ENCODE measurements at regions not wholly inside any gene's neighbourhood (a gene's known extent, or its start where the extent isn't known, plus 50 kb on each side); places are given as distances from the start of the nearest gene placed in this dataset.

DNA sequence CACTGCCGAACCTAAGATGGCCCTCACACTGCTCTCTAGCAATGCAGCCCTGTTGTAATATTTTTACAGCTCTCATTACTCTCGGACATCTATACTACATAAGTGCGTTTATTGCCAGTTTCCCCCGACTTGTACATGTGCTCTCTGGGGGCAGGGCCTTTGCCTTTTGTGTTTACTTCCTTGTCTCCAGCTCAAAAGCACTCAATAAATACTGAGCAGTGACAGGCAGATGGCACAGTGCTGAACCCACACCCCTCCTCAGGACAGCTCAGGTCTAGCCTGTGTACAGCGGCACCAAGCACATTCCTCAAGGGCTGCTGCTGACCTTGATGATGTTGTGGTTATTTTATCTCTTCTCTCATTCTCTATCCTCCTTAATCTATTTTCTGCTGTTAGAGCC lies 68.0 kb upstream of the ELMO1 start:
- H3K27ac Mint-ChIP-seq = no peak overlapping the region
- ATAC-seq (replicated peaks in 1 of 4) (no peak), DNase-seq (no peak)
- ChIA-PET POLR2A (interaction anchor here in 1 of 2 donors (0.6 kb wide), 1 partner anchor 280 kb away, joined by 4 read pairs; no protein-coding TSS in a partner anchor), CTCF (interaction anchor here in 1 of 2 donors (1.2 to 1.4 kb wide), 2 partner anchors 247 to 282 kb away, joined by 3 read pairs; no protein-coding TSS in a partner anchor)
- H3K4me1 Mint-ChIP-seq = no peaks in the 10 kb centered on the region
- no peak overlapping the region for H3K27ac ChIP-seq (ENCODE audit: low read length)
- H3K9me3 Mint-ChIP-seq = peaks cover 0 to 5% (median 0%) of the 10 kb centered on the region in 3 donors
- no peaks in the 10 kb centered on the region for H3K4me1 ChIP-seq (ENCODE audit: control insufficient read depth in 1 of 2, extremely low read depth in 1 of 2, insufficient read depth in 2 of 2, low read length in 2 of 2)
- no peaks in the 10 kb centered on the region for H3K9me3 ChIP-seq
- 87% methylated on average over 4 of the region's 5 CpGs for WGBS (ENCODE audit: insufficient coverage)
- H3K27me3 Mint-ChIP-seq = peaks cover 3 to 8% of the 10 kb centered on the region in 2 donors
- H3K36me3 Mint-ChIP-seq = no peaks in the 10 kb centered on the region
- H3K27me3 ChIP-seq (replicated peaks in 1 of 2; ENCODE audit: control insufficient read depth in 2 of 2, extremely low read depth in 1 of 2, insufficient read depth in 2 of 2, low read length in 1 of 2) = peaks cover 0 to 4% of the 10 kb centered on the region in 2 experiments
- H3K4me3 ChIP-seq (ENCODE audit: control insufficient read depth in 1 of 2, extremely low read depth in 1 of 2, low read length in 1 of 2) = no peak overlapping the region
- no peaks in the 10 kb centered on the region for H3K36me3 ChIP-seq (ENCODE audit: control insufficient read depth in 2 of 2, extremely low read depth in 1 of 2, insufficient read depth in 1 of 2, low read length in 1 of 2)
- no peak overlapping the region for H3K4me3 Mint-ChIP-seq

DNA sequence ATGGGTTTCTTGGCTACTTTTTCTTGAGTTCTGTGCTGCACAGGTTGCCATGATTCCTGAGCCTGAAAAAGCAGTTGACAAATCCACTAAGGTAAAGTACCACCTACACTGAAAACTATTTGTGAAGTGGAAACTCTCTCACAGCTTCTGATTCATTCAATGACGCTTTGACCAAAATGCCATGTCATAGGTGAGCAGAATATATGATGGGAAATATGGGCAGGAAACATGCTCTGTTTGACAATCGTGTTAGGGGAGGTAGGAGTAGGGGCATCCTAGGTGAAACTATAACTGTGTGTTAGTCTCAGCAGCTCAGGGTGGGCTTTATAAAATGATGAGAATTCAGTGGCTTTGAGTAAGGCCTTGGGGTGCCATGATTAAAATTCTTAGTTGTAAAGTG lies 69.6 kb upstream of the ELMO1 start:
- no peak for ATAC-seq (replicated peaks in 1 of 4)
- H3K9me3 ChIP-seq = no peaks in the 10 kb centered on the region
- Mint-ChIP-seq H3K27me3 (peaks cover 4 to 5% of the 10 kb centered on the region in 2 donors), H3K27ac (no peak overlapping the region), H3K9me3 (peaks cover 0 to 5% (median 0%) of the 10 kb centered on the region in 3 donors), H3K36me3 (no peaks in the 10 kb centered on the region), H3K4me1 (no peaks in the 10 kb centered on the region), H3K4me3 (no peak overlapping the region)
- peaks cover 0 to 6% of the 10 kb centered on the region in 2 experiments for H3K27me3 ChIP-seq (replicated peaks in 1 of 2; ENCODE audit: control insufficient read depth in 2 of 2, extremely low read depth in 1 of 2, insufficient read depth in 2 of 2, low read length in 1 of 2)
- no peak overlapping the region for H3K4me3 ChIP-seq (ENCODE audit: control insufficient read depth in 1 of 2, extremely low read depth in 1 of 2, low read length in 1 of 2)
- H3K27ac ChIP-seq (ENCODE audit: low read length) = no peak overlapping the region
- H3K4me1 ChIP-seq (ENCODE audit: control insufficient read depth in 1 of 2, extremely low read depth in 1 of 2, insufficient read depth in 2 of 2, low read length in 2 of 2) = no peaks in the 10 kb centered on the region
- CTCF ChIA-PET = interaction anchor here in 1 of 2 donors (1.0 kb wide), 1 partner anchor 284 kb away, joined by 3 read pairs; no protein-coding TSS in a partner anchor
- POLR2A ChIA-PET = no interaction called here
- WGBS (ENCODE audit: insufficient coverage) = 44% methylated on average over 1 of the region's 2 CpGs
- DNase-seq = no peak
- H3K36me3 ChIP-seq (ENCODE audit: control insufficient read depth in 2 of 2, extremely low read depth in 1 of 2, insufficient read depth in 1 of 2, low read length in 1 of 2) = no peaks in the 10 kb centered on the region

DNA sequence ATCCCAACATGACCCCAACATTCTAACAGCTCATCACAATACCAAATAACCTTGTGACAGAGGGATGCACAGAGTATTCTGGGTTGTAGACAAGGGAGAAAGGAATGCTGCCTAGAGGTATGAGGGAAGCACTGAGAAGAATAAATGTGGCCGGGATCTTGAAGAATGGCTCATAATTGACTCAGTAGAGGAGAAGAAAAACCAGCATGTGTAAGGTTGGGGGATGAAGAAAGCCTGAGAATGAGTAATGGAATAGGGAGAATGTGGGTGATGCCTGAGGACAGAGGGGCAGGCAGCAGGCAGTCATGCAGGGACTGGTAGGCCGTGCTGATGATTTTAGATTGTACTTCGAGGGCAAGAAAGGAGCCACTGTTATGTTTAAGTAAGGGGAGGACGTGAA lies 75.4 kb upstream of the ELMO1 start:
- Histone ChIP-seq H3K27me3 (replicated peaks in 1 of 2; ENCODE audit: control insufficient read depth in 2 of 2, extremely low read depth in 1 of 2, insufficient read depth in 2 of 2, low read length in 1 of 2) (peaks cover 0 to 6% of the 10 kb centered on the region in 2 experiments), H3K9me3 (no peaks in the 10 kb centered on the region), H3K4me3 (ENCODE audit: control insufficient read depth in 1 of 2, extremely low read depth in 1 of 2, low read length in 1 of 2) (no peak overlapping the region), H3K36me3 (ENCODE audit: control insufficient read depth in 2 of 2, extremely low read depth in 1 of 2, insufficient read depth in 1 of 2, low read length in 1 of 2) (no peaks in the 10 kb centered on the region), H3K27ac (ENCODE audit: low read length) (no peak overlapping the region), H3K4me1 (ENCODE audit: control insufficient read depth in 1 of 2, extremely low read depth in 1 of 2, insufficient read depth in 2 of 2, low read length in 2 of 2) (no peaks in the 10 kb centered on the region)
- ATAC-seq (replicated peaks in 1 of 4) (no peak), DNase-seq (no peak)
- WGBS (ENCODE audit: insufficient coverage) = 65% methylated on average over 4 of the region's 4 CpGs
- ChIA-PET CTCF (no interaction called here), POLR2A (no interaction called here)
- H3K27ac Mint-ChIP-seq = no peak overlapping the region
- peaks cover 6 to 21% of the 10 kb centered on the region in 2 donors for H3K27me3 Mint-ChIP-seq
- peaks cover 0 to 5% (median 0%) of the 10 kb centered on the region in 3 donors for H3K9me3 Mint-ChIP-seq
- no peaks in the 10 kb centered on the region for H3K4me1 Mint-ChIP-seq
- H3K36me3 Mint-ChIP-seq = no peaks in the 10 kb centered on the region
- no peak overlapping the region for H3K4me3 Mint-ChIP-seq

DNA sequence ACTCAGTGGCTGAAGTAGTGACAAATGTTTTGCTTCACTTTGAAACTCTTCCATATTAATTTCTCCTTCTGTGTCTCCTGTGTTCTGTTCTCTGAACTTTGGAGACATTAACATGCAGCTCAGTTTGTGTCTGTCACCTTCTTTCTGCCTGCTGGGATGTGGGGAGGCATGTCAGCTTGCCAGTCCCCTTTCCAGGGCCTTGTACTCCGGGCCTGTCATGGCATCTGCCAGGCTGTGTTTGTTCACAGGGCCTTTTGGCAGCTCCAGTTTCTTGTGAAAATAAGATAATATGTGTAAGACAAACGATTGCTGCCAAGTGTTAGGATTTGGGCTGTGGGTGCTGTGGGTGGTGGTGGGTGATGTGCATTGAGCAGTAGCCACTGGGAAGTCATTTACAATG lies 76.1 kb upstream of the ELMO1 start:
- H3K4me1 Mint-ChIP-seq = no peaks in the 10 kb centered on the region
- H3K27me3 Mint-ChIP-seq = peaks cover 6 to 21% of the 10 kb centered on the region in 2 donors
- H3K4me1 ChIP-seq (ENCODE audit: control insufficient read depth in 1 of 2, extremely low read depth in 1 of 2, insufficient read depth in 2 of 2, low read length in 2 of 2) = no peaks in the 10 kb centered on the region
- 100% methylated on average over 1 of the region's 2 CpGs for WGBS (ENCODE audit: insufficient coverage)
- H3K9me3 Mint-ChIP-seq = peaks cover 0 to 1% (median 0%) of the 10 kb centered on the region in 3 donors
- H3K36me3 Mint-ChIP-seq = no peaks in the 10 kb centered on the region
- H3K27me3 ChIP-seq (replicated peaks in 1 of 2; ENCODE audit: control insufficient read depth in 2 of 2, extremely low read depth in 1 of 2, insufficient read depth in 2 of 2, low read length in 1 of 2) = peaks cover 0 to 6% of the 10 kb centered on the region in 2 experiments
- no peaks in the 10 kb centered on the region for H3K36me3 ChIP-seq (ENCODE audit: control insufficient read depth in 2 of 2, extremely low read depth in 1 of 2, insufficient read depth in 1 of 2, low read length in 1 of 2)
- POLR2A ChIA-PET = no interaction called here
- H3K4me3 ChIP-seq (ENCODE audit: control insufficient read depth in 1 of 2, extremely low read depth in 1 of 2, low read length in 1 of 2) = no peak overlapping the region
- H3K27ac ChIP-seq (ENCODE audit: low read length) = no peak overlapping the region
- CTCF ChIA-PET = no interaction called here
- DNase-seq = no peak
- no peak overlapping the region for H3K4me3 Mint-ChIP-seq
- no peak overlapping the region for H3K27ac Mint-ChIP-seq
- H3K9me3 ChIP-seq = no peaks in the 10 kb centered on the region
- no peak for ATAC-seq (replicated peaks in 1 of 4)

DNA sequence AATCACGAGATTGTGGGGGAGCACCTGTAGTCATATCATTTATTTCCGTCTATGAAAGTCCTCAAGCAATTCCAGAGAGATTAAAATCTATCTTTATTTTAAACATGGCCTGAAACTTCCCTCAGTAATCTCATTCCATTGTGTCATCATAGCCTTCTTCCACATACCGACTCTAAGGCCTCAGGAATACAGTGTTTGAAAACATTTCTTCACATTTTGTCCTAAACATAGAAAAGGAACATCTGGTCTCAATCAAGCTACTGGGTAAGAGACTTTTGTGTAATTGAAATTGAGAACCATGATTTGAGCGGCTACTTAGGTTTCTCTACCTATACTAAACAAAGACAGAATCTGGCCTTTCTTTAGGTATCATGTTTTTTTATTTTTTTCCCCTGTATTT lies 78.0 kb upstream of the ELMO1 start:
- Histone ChIP-seq H3K4me3 (ENCODE audit: control insufficient read depth in 1 of 2, extremely low read depth in 1 of 2, low read length in 1 of 2) (no peak overlapping the region), H3K4me1 (ENCODE audit: control insufficient read depth in 1 of 2, extremely low read depth in 1 of 2, insufficient read depth in 2 of 2, low read length in 2 of 2) (no peaks in the 10 kb centered on the region), H3K36me3 (ENCODE audit: control insufficient read depth in 2 of 2, extremely low read depth in 1 of 2, insufficient read depth in 1 of 2, low read length in 1 of 2) (no peaks in the 10 kb centered on the region), H3K9me3 (no peaks in the 10 kb centered on the region), H3K27me3 (replicated peaks in 1 of 2; ENCODE audit: control insufficient read depth in 2 of 2, extremely low read depth in 1 of 2, insufficient read depth in 2 of 2, low read length in 1 of 2) (peaks cover 0 to 6% of the 10 kb centered on the region in 2 experiments), H3K27ac (ENCODE audit: low read length) (no peak overlapping the region)
- ChIA-PET POLR2A (no interaction called here), CTCF (no interaction called here)
- no peak for DNase-seq
- Mint-ChIP-seq H3K9me3 (no peaks in the 10 kb centered on the region), H3K27me3 (peaks cover 6 to 21% of the 10 kb centered on the region in 2 donors), H3K4me3 (no peak overlapping the region), H3K27ac (no peak overlapping the region), H3K36me3 (no peaks in the 10 kb centered on the region), H3K4me1 (no peaks in the 10 kb centered on the region)
- no peak for ATAC-seq (replicated peaks in 1 of 4)
- WGBS (ENCODE audit: insufficient coverage) = 65% methylated on average over 2 of the region's 4 CpGs

DNA sequence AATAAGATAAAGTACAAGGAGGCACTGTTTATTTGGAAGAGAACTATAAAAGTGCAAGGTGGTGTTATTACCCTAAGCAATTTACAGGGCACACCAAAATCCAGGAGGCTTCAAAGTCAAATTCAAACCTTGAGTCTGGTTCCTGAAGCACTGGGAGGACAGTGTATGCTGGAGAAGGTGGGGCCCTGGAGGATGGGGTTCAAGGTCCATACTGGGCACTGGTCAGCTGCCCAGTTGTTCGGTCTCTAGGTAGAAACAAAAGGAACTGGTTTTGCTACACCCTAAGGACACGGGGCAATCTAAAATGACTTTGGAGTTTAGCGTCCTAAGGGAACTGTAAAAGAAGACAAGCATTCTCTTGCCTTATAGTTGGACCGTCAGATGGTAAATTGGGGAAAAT lies 78.4 kb upstream of the ELMO1 start:
- Histone ChIP-seq H3K27me3 (replicated peaks in 1 of 2; ENCODE audit: control insufficient read depth in 2 of 2, extremely low read depth in 1 of 2, insufficient read depth in 2 of 2, low read length in 1 of 2) (peaks cover 0 to 3% of the 10 kb centered on the region in 2 experiments), H3K4me3 (ENCODE audit: control insufficient read depth in 1 of 2, extremely low read depth in 1 of 2, low read length in 1 of 2) (no peak overlapping the region), H3K36me3 (ENCODE audit: control insufficient read depth in 2 of 2, extremely low read depth in 1 of 2, insufficient read depth in 1 of 2, low read length in 1 of 2) (no peaks in the 10 kb centered on the region), H3K27ac (ENCODE audit: low read length) (no peak overlapping the region), H3K4me1 (ENCODE audit: control insufficient read depth in 1 of 2, extremely low read depth in 1 of 2, insufficient read depth in 2 of 2, low read length in 2 of 2) (no peaks in the 10 kb centered on the region), H3K9me3 (no peaks in the 10 kb centered on the region)
- ChIA-PET CTCF (no interaction called here), POLR2A (no interaction called here)
- Mint-ChIP-seq H3K36me3 (no peaks in the 10 kb centered on the region), H3K4me3 (no peak overlapping the region), H3K4me1 (no peaks in the 10 kb centered on the region), H3K9me3 (no peaks in the 10 kb centered on the region), H3K27ac (no peak overlapping the region), H3K27me3 (peaks cover 6 to 21% of the 10 kb centered on the region in 2 donors)
- 90% methylated on average over 3 of the region's 4 CpGs for WGBS (ENCODE audit: insufficient coverage)
- no peak for ATAC-seq (replicated peaks in 1 of 4)
- DNase-seq = no peak

DNA sequence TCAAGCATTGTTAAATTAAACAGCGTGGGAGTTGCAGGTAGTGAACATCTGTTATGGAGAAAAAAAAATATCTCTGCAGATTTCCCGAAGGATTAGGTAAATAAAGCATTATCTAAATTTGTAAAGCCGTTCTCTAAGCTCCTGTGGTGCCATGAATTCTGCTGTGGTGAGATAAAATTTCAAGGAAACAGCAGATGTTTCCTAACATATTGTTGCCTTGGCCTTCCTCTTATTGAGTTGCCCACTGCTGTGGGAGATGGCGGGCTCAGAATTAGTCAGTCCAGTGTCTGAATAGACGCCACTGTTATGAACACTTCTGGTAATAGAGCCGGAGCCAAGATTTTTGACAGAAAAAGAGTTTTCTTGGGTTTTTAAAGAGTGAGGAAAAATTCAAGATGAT lies 82.6 kb upstream of the ELMO1 start:
- ChIA-PET POLR2A (no interaction called here), CTCF (interaction anchor here in 1 of 2 donors (0.6 kb wide), 1 partner anchor 41 kb away, joined by 4 read pairs; no protein-coding TSS in a partner anchor)
- Mint-ChIP-seq H3K27ac (no peak overlapping the region), H3K4me3 (no peak overlapping the region), H3K9me3 (peaks cover 0 to 6% (median 0%) of the 10 kb centered on the region in 3 donors), H3K27me3 (peaks cover 6 to 16% of the 10 kb centered on the region in 2 donors), H3K36me3 (no peaks in the 10 kb centered on the region), H3K4me1 (no peaks in the 10 kb centered on the region)
- Histone ChIP-seq H3K4me3 (ENCODE audit: control insufficient read depth in 1 of 2, extremely low read depth in 1 of 2, low read length in 1 of 2) (no peak overlapping the region), H3K27me3 (replicated peaks in 1 of 2; ENCODE audit: control insufficient read depth in 2 of 2, extremely low read depth in 1 of 2, insufficient read depth in 2 of 2, low read length in 1 of 2) (peaks cover 0 to 2% of the 10 kb centered on the region in 2 experiments), H3K9me3 (no peaks in the 10 kb centered on the region), H3K4me1 (ENCODE audit: control insufficient read depth in 1 of 2, extremely low read depth in 1 of 2, insufficient read depth in 2 of 2, low read length in 2 of 2) (no peaks in the 10 kb centered on the region), H3K27ac (ENCODE audit: low read length) (no peak overlapping the region), H3K36me3 (ENCODE audit: control insufficient read depth in 2 of 2, extremely low read depth in 1 of 2, insufficient read depth in 1 of 2, low read length in 1 of 2) (no peaks in the 10 kb centered on the region)
- 50% methylated on average over 6 of the region's 6 CpGs for WGBS (ENCODE audit: insufficient coverage)
- DNase-seq (no peak), ATAC-seq (replicated peaks in 1 of 4) (no peak)
